RWPE1 (cell line): ENCODE measurements at regions not wholly inside any gene's neighbourhood (a gene's known extent, or its start where the extent isn't known, plus 50 kb on each side); places are given as distances from the start of the nearest gene placed in this dataset.

Experiments
- CTCF ChIA-PET: fragments of 350-600 bp; sonication (Branson Sonifier 250); formaldehyde crosslinking; extraction: SDS; loops from one replicate; lab custom pipeline; 2021; lab: Yijun Ruan, JAX
- POLR2A ChIA-PET: fragments of 400-600 bp; formaldehyde crosslinking; extraction: SDS; loops from one replicate; lab custom pipeline; 2020; ENCODE audit warnings: antibody characterized with exemption; ENCODE audit not compliant: low non-redundant PET; lab: Yijun Ruan, JAX
- DNase-seq: peaks from one replicate; pipeline ENCODE4 v3.0.0; 2012; ENCODE audit warnings: low spot score
- H3K27ac ChIP-seq: fragments of 450-650 bp; 2 replicates; pipeline ENCODE4 v1.5.1; 2017
- CTCF ChIP-seq: fragments of 450-650 bp; conservative IDR thresholded peaks from 2 replicates; pipeline ENCODE4 v1.5.1; 2017; ENCODE audit warnings: low read depth, mild to moderate bottlenecking

GRCh38 chr2:238793306-238793705 lies 54.6 kb upstream of the TWIST2 start:
- POLR2A ChIA-PET = no interaction called here

GRCh38 chr2:238793801-238794449 lies 54.0 kb upstream of the TWIST2 start:
- POLR2A ChIA-PET = no interaction called here
- no peak overlapping the region for H3K27ac ChIP-seq
- TF ChIP-seq CTCF = no peak
- CTCF ChIA-PET = no interaction called here
- DNase-seq = no peak

More at GRCh38 chr2:238793306-238793705, 54.6 kb upstream of the TWIST2 start:
- CTCF ChIA-PET = no interaction called here
- TF ChIP-seq CTCF = no peak
- no peak for DNase-seq
- H3K27ac ChIP-seq = no peak overlapping the region

GRCh38 chr2:238796223-238796885 lies 51.5 kb upstream of the TWIST2 start:
- ChIA-PET POLR2A (no interaction called here), CTCF (no interaction called here)
- TF ChIP-seq CTCF = no peak
- H3K27ac ChIP-seq = no peak overlapping the region
- DNase-seq = no peak

- no peak for TF ChIP-seq CTCF
- no peak overlapping the region for H3K27ac ChIP-seq
- CTCF ChIA-PET = no interaction called here
- DNase-seq = no peak
- POLR2A ChIA-PET = no interaction called here
Measured at GRCh38 chr2:238797537-238797936, 50.3 kb upstream of the TWIST2 start.
